Stimulated activated CD8-positive, alpha-beta memory T cell treated with anti-CD3 and anti-CD28 coated beads, Interleukin-15, amount 100 ng/mL, for 24 hours (primary cell): ENCODE measurements at regions not wholly inside any gene's neighbourhood (a gene's known extent, or its start where the extent isn't known, plus 50 kb on each side); places are given as distances from the start of the nearest gene placed in this dataset.

Experiments
- DNase-seq: peaks from one replicate; pipeline ENCODE4 v3.0.0-alpha.2; 2020; ENCODE audit warnings: low read depth

GRCh38 chr9:108235609-108236008 is 620.2 kb downstream of the ACTL7B start:
- DNase-seq: no peak

- DNase-seq: no peak
These were observed 621.0 kb downstream of the ACTL7B start for GRCh38 chr9:108234811-108235210.

GRCh38 chr9:108225149-108225800 is 630.5 kb downstream of the ACTL7B start:
- DNase-seq: no peak

- DNase-seq: no peak
These were observed 631.1 kb downstream of the ACTL7B start for GRCh38 chr9:108224716-108225115.

DNA sequence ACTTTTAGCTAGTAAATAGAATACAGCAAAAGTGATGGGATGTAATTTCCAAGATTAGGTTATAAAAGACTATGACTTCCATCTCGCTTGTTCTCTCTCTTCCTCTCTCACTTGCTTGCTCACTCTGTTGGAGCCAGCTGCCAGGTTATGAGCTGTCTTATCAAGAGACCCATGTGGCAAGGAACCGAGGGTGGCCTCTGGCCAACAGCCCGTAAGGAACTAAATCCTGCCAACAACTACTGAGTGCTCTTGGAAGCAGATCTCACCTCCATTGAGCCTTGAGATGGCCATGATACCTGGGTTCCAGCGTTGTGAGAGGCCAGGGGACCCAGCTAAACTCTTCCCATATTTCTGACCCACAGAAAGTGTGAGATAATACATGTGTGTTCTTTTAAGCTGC is 636.1 kb downstream of the ACTL7B start:
- DNase-seq: no peak

DNA sequence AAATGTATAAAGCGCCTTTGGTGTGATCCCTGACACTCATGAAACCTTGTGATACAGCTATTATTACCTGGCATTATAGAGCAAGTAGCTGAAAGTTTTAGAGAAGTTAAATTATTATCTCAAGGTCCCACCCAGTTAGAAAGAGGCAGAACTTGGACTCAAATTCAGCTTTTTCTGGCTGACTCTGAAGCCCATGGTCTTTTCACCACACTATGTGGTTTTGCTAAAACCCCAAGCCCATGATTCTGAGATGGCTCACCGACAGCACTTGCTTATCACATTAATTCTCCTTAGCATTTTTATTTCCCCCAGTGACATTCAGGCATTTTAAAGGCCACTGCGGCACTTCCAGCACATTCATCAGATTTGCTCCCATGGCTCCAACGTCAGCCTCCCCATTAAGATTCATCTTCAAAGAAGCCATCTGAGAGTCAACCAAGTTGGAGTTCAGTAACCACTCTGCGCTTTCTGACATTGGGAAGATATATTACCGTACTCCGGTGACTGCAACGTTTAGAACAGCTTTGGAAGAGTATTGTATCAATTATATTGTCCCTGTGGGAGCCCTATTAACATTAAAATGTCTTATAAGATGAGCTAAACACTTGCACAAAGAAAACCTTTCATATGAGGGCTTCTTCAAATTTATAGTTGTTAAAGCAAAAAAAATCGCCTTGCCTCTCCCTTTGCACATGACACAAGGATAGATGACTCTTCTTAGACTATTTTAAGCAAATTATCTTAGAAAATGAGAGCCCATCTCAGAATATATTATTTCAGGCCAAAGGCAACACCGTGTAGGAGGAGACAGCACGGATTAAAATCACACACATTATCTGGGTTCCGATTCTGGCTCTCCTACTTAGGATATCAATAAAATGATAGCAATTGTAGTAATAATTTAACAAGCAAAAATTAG is 638.1 kb downstream of the ACTL7B start:
- DNase-seq: no peak

DNA sequence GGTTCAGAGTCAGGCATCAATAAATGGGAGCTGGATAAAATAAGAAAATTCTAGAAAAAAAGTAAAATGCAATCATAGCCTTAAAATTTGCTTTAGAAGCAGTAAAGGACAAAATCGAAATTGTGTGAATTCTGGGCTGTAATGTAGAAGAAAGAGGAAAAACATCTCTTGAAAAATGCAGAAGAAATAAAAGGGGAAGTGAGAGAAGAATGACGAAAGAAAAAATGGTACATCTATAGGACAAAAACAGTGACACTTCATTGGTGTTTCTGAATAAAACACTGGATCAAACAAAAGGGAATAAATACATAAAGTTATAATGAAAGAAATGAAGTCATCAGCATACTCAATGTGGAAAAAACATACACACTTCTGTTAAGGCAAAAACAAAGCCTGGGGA is 642.3 kb downstream of the ACTL7B start:
- no peak for DNase-seq

- no peak for DNase-seq
These were observed 643.6 kb downstream of the ACTL7B start for GRCh38 chr9:108212184-108212583.

DNA sequence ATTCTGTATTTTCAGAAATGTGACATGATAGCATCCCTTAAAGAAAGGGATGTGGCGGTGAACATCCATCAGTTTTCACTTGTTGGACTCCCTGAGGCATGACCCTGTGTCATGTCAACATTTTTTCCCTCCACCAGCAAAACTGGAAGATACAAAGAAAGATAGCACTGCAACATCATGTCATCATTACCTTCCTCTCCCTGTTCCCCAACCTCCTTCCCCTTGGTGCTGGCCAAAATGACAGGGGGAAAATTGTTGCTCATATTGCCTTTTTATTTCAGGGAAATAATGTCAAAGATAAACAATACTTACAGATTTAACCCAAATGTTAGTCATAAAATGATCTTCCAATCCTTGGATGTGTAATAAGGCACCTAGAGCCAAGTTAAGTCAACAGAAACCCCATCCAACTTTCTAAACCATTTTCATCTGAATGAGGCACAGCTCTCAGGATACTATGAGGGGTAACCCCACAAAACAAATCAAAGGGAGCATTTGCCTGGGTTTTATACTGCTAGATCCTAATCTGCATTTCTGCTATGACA is 644.3 kb downstream of the ACTL7B start:
- no peak for DNase-seq

DNA sequence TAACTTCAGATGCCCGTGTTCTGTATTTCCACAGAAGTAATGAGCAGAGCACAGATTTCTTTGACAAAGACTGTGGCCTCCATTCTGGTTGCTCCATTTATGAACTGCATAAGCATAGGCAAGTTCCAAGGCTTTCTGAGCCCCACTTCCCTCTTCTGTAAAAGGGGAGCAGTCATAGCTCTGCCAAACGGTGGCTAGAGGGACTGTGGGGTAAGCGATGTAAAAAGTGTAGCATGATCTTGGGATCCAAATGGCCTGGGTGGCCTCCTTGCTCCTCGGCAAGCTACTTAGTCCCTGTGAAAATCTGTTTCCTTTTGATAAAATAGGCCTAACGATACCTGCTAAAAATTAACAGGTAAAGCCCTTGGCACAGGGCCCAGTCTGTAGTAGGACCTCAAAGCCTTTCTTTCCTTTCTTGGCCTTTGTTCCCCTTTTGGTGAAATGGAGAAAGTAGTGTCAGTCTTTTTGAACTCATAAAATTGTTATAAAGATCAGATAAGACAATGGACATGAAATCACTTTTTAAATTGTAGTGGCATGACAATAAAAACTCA is 646.6 kb downstream of the ACTL7B start:
- no peak for DNase-seq

- DNase-seq: no peak
These were observed 648.1 kb downstream of the ACTL7B start for GRCh38 chr9:108207561-108208165.

DNA sequence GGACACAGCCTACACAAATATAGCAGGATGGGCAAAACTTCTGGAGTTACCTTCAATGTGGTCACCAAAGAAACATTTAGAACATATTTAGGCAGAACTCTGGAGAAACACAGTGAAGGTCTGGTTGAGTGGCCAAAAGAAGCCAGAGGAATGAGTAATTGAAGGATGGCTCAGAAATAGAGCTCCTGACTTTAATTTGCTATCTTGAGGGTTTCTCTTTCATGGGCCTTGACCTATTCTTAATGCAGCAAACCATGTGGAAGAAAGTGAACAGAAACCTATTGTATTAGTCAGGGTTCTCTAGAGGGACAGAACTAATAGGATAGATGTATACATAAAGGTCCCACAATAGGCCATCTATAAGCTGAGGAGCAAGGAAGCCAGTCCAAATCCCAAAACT is 650.5 kb downstream of the ACTL7B start:
- no peak for DNase-seq

GRCh38 chr9:108197899-108198298 is 657.9 kb downstream of the ACTL7B start:
- DNase-seq: no peak

GRCh38 chr9:108197008-108197365 is 658.8 kb downstream of the ACTL7B start:
- DNase-seq: no peak

GRCh38 chr9:108196332-108197007 is 659.3 kb downstream of the ACTL7B start:
- no peak for DNase-seq

DNA sequence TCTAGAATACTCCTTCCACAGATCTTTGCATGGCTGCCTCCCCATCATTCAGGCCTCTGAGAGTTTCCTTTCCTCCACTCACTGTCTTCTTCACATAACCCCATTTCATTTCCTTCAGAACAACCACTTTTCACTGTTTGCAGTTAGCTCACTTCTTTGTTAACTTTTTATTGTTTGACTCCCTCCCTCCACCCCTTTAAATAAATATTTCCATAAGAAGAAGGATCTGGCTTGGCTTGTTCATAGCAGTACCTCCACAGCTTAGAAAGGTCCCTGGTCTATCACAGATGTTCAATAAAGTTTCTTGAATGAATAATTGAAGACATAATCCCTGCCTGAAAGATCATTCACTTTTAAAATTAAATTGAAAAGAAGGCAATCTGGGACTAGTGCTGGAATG is 661.6 kb downstream of the ACTL7B start:
- no peak for DNase-seq

GRCh38 chr9:108193026-108193710 is 662.6 kb downstream of the ACTL7B start:
- no peak for DNase-seq

DNA sequence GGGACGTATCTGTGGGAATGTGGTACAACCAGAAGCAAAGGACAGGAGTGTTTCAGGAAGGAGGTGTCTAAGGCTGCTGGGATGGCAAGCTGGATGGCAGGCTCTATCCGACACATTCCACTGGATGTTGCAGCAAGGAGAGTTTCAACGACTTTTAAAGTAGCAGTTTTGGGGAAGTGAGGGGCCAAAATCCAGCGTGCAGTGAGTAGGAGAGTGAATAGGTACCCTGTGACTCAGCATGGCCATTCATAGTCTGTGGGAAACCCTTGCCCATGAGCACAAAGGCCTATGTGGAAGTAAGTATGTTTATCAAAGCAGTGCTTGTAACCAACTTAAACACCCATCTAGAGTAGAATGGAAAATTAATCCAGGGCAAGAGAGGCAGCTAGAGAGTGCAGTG is 664.7 kb downstream of the ACTL7B start:
- DNase-seq: no peak

- no peak for DNase-seq
These were observed 666.8 kb downstream of the ACTL7B start for GRCh38 chr9:108188976-108189375.

DNA sequence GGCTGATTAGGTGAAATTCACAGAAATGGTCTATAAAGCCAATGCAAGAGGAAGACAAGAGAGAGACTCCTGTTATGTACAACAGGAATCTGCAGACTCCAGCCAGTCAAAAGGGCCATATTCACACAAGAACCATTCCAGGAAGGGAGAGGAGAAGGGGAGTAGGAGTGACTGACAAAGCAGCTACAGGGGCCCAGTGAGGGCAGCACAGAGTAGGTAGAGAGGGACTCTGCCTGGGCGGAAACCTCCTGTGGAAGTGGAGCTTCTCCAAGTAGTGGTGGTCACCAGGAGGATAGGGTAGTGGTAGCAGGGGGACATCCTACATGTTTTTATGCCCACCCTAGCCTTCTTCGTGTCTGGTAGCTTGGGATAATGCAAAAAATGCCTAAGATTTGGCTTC is 667.3 kb downstream of the ACTL7B start:
- no peak for DNase-seq

- no peak for DNase-seq
These were observed 669.0 kb downstream of the ACTL7B start for GRCh38 chr9:108186642-108187395.
